Liver (tissue), 8 donors: ENCODE measurements at regions not wholly inside any gene's neighbourhood (a gene's known extent, or its start where the extent isn't known, plus 50 kb on each side); places are given as distances from the start of the nearest gene placed in this dataset.
"Not testable (repeated sequence)": the region's sequence is repeated elsewhere in the genome, so short reads cannot be mapped to it uniquely, and the experiment has no call there.

Experiments
- DNase-seq: peaks from one replicate; pipeline ENCODE4 v3.0.0-alpha.2; 2017; ENCODE audit warnings: low spot score
- H3K27ac ChIP-seq, 2 donors: one replicate each; pipeline ENCODE4 v1.7.0; 2013; ENCODE audit warnings: inconsistent platforms in 2 of 2, low read length in 2 of 2, control low read depth in 1 of 2, low read depth in 1 of 2, mild to moderate bottlenecking in 1 of 2
- H3K27me3 ChIP-seq, 4 donors: one replicate each; pipeline versions ENCODE4 v1.6.1 to v1.7.0; 2013; ENCODE audit warnings: low read length in 3 of 4, inconsistent platforms in 1 of 4, mild to moderate bottlenecking in 1 of 4, moderate library complexity in 1 of 4; ENCODE audit not compliant: control insufficient read depth in 4 of 4, insufficient read depth in 4 of 4
- H3K36me3 ChIP-seq, 4 donors: one replicate each; pipeline versions ENCODE4 v1.6.1 to v1.7.0; 2013; ENCODE audit warnings: low read length in 3 of 4, mild to moderate bottlenecking in 3 of 4, low read depth in 1 of 4, moderate library complexity in 1 of 4; ENCODE audit not compliant: control insufficient read depth in 4 of 4, insufficient read depth in 3 of 4
- H3K4me1 ChIP-seq, 4 donors: one replicate each; pipeline versions ENCODE4 v1.6.1 to v1.7.0; 2013; ENCODE audit warnings: low read length in 3 of 4, mild to moderate bottlenecking in 3 of 4, moderate library complexity in 1 of 4; ENCODE audit not compliant: control insufficient read depth in 4 of 4, insufficient read depth in 4 of 4
- H3K4me3 ChIP-seq, 3 donors: one replicate each; pipeline versions ENCODE4 v1.6.1 to v1.7.0; 2013; ENCODE audit warnings: low read length in 3 of 3, control low read depth in 1 of 3, low read depth in 1 of 3, mild to moderate bottlenecking in 1 of 3
- H3K9ac ChIP-seq, 2 donors: one replicate each; pipeline ENCODE4 v1.7.0; 2013; ENCODE audit warnings: low read length in 2 of 2, mild to moderate bottlenecking in 2 of 2, moderate library complexity in 2 of 2, control low read depth in 1 of 2, low read depth in 1 of 2
- H3K9me3 ChIP-seq, 4 donors: one replicate each; pipeline versions ENCODE4 v1.6.1 to v1.7.0; 2013; ENCODE audit warnings: low read length in 3 of 4; ENCODE audit not compliant: control insufficient read depth in 4 of 4
- EGR1 ChIP-seq, 2 donors: IDR thresholded peaks; 2 replicates each; pipeline ENCODE4 v1.6.1; 2016 to 2018; ENCODE audit warnings: antibody characterized with exemption in 2 of 2, low read depth in 2 of 2
- FOXA1 ChIP-seq: IDR thresholded peaks from 2 replicates; pipeline ENCODE4 v1.6.1; 2016; ENCODE audit warnings: antibody characterized with exemption
- FOXA2 ChIP-seq: IDR thresholded peaks from 2 replicates; pipeline ENCODE4 v1.6.1; 2016; ENCODE audit warnings: antibody characterized with exemption
- GABPA ChIP-seq, 2 donors: IDR thresholded peaks in 1 of 2; conservative IDR thresholded peaks in 1 of 2; 2 replicates each; pipeline ENCODE4 v1.6.1; 2016; ENCODE audit warnings: antibody characterized with exemption in 2 of 2, mild to moderate bottlenecking in 1 of 2, moderate library complexity in 1 of 2
- HNF4A ChIP-seq, 2 donors: conservative IDR thresholded peaks; 2 replicates each; pipeline ENCODE4 v1.6.1; 2016; ENCODE audit warnings: antibody characterized with exemption in 2 of 2, mild to moderate bottlenecking in 2 of 2
- HNF4G ChIP-seq: IDR thresholded peaks from 2 replicates; pipeline ENCODE4 v1.6.1; 2016; ENCODE audit warnings: antibody characterized with exemption
- JUND ChIP-seq, 2 donors: IDR thresholded peaks; 2 replicates each; pipeline ENCODE4 v1.6.1; 2016; ENCODE audit warnings: antibody characterized with exemption in 2 of 2
- NR2F2 ChIP-seq: IDR thresholded peaks from 2 replicates; pipeline ENCODE4 v1.6.1; 2016; ENCODE audit warnings: antibody characterized with exemption
- RAD21 ChIP-seq, 2 donors: IDR thresholded peaks; 2 replicates each; pipeline ENCODE4 v1.6.1; 2016; ENCODE audit warnings: antibody characterized with exemption in 2 of 2, mild to moderate bottlenecking in 2 of 2
- RXRA ChIP-seq, 2 donors: IDR thresholded peaks; 2 replicates each; pipeline ENCODE4 v1.6.1; 2017 to 2018; ENCODE audit warnings: antibody characterized with exemption in 2 of 2, mild to moderate bottlenecking in 1 of 2
- SP1 ChIP-seq: IDR thresholded peaks from 2 replicates; pipeline ENCODE4 v1.6.1; 2018; ENCODE audit warnings: antibody characterized with exemption, mild to moderate bottlenecking
- TAF1 ChIP-seq: conservative IDR thresholded peaks from 2 replicates; pipeline ENCODE4 v1.6.1; 2016; ENCODE audit warnings: antibody characterized with exemption, mild to moderate bottlenecking
- WGBS: extraction: QIAGEN DNeasy Blood & Tissue Kit; methylation state at CpG from one replicate; pipeline ENCODE4 v1.1.7; 2013; 5-methylcytosine and 5-hydroxymethylcytosine counted together
- TF ChIP-seq, protein P1 (sequence below): IDR thresholded peaks from 2 replicates; pipeline ENCODE4 v1.6.1; 2016; ENCODE audit warnings: antibody characterized with exemption
- TF ChIP-seq, protein P2 (sequence below): fragments of 150-350 bp; IDR thresholded peaks from 2 replicates; pipeline ENCODE4 v1.5.1; 2017; ENCODE audit warnings: improper control_type of control experiment, low read depth, low read length; ENCODE audit not compliant: missing input control
- TF ChIP-seq, protein P3 (sequence below): IDR thresholded peaks from 2 replicates; pipeline ENCODE4 v1.6.1; 2016; ENCODE audit warnings: antibody characterized with exemption, mild to moderate bottlenecking
- donor health status: healthy.
- donor health status: healthy.
- donor health status: healthy.
- donor health status: healthy.
- donor health status: healthy.

DNA sequence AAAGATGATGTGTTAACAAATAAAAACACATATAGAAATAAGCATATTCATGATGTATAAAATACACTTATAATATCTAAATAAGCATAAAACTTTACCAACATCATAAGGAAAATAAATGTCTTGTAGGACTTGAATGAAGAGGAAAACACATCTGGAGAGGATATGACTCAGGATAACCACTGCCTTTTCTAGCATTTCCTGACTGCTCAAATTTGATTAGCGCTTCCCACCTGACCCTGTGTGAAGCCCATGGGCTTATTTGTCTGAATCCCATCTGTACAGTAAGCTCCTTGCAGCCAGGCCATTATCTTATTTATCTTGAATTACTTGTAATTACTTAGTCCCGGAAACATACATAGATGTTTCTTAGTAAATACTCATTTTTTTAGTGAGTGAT is 608.6 kb downstream of the COL12A1 start:
- Histone ChIP-seq H3K27me3 (no peaks in the 10 kb centered on the region), H3K9ac (no peak overlapping the region), H3K9me3 (no peaks in the 10 kb centered on the region), H3K4me3 (no peak overlapping the region), H3K27ac (no peak overlapping the region), H3K36me3 (no peaks in the 10 kb centered on the region), H3K4me1 (no peaks in the 10 kb centered on the region)
- DNase-seq: no peak
- TF ChIP-seq RXRA (IDR thresholded peaks at IDR 0.05): no peak
- TF ChIP-seq JUND (IDR thresholded peaks at IDR 0.05): no peak
- no peak for TF ChIP-seq FOXA1
- no peak for TF ChIP-seq NR2F2
- TF ChIP-seq, protein P1, sequence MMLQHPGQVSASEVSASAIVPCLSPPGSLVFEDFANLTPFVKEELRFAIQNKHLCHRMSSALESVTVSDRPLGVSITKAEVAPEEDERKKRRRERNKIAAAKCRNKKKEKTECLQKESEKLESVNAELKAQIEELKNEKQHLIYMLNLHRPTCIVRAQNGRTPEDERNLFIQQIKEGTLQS: no peak
- no peak for TF ChIP-seq FOXA2
- no peak for TF ChIP-seq EGR1 (IDR thresholded peaks at IDR 0.05; ENCODE audit: low read depth in 2 of 2)
- TF ChIP-seq SP1: no peak
- TF ChIP-seq, protein P2, sequence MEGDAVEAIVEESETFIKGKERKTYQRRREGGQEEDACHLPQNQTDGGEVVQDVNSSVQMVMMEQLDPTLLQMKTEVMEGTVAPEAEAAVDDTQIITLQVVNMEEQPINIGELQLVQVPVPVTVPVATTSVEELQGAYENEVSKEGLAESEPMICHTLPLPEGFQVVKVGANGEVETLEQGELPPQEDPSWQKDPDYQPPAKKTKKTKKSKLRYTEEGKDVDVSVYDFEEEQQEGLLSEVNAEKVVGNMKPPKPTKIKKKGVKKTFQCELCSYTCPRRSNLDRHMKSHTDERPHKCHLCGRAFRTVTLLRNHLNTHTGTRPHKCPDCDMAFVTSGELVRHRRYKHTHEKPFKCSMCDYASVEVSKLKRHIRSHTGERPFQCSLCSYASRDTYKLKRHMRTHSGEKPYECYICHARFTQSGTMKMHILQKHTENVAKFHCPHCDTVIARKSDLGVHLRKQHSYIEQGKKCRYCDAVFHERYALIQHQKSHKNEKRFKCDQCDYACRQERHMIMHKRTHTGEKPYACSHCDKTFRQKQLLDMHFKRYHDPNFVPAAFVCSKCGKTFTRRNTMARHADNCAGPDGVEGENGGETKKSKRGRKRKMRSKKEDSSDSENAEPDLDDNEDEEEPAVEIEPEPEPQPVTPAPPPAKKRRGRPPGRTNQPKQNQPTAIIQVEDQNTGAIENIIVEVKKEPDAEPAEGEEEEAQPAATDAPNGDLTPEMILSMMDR: no peak
- TF ChIP-seq HNF4A (conservative IDR thresholded peaks at IDR 0.05): no peak
- no peak for TF ChIP-seq GABPA (IDR thresholded peaks at IDR 0.05 in 1 of 2, conservative IDR thresholded peaks at IDR 0.05 in 1 of 2)
- TF ChIP-seq RAD21 (IDR thresholded peaks at IDR 0.05): no peak
- no peak for TF ChIP-seq HNF4G
- no peak for TF ChIP-seq TAF1
- WGBS: 88% methylated on average over 2 of the region's 2 CpGs

DNA sequence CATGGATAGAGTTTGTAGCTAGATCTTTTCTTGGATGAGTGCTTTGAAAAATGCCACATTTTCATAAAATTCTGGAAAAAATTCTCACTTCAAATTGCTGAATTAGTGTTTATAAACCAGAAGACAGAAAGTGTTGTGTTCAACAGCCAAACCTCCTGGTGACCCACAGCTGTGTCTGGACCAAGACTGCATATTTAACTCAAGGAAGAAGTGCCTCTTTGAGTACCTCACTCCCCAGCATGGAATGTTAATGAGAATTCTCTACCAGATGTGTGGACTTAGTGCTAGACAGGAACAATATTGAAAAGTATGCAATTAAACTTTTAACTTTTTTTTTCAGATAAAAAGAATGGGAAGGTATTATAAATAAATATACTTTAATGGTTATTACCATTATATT is 609.3 kb downstream of the COL12A1 start:
- Histone ChIP-seq H3K9ac (no peak overlapping the region), H3K36me3 (no peaks in the 10 kb centered on the region), H3K27ac (no peak overlapping the region), H3K9me3 (no peaks in the 10 kb centered on the region), H3K4me3 (no peak overlapping the region), H3K4me1 (no peaks in the 10 kb centered on the region), H3K27me3 (no peaks in the 10 kb centered on the region)
- no peak for DNase-seq
- TF ChIP-seq, protein P3, sequence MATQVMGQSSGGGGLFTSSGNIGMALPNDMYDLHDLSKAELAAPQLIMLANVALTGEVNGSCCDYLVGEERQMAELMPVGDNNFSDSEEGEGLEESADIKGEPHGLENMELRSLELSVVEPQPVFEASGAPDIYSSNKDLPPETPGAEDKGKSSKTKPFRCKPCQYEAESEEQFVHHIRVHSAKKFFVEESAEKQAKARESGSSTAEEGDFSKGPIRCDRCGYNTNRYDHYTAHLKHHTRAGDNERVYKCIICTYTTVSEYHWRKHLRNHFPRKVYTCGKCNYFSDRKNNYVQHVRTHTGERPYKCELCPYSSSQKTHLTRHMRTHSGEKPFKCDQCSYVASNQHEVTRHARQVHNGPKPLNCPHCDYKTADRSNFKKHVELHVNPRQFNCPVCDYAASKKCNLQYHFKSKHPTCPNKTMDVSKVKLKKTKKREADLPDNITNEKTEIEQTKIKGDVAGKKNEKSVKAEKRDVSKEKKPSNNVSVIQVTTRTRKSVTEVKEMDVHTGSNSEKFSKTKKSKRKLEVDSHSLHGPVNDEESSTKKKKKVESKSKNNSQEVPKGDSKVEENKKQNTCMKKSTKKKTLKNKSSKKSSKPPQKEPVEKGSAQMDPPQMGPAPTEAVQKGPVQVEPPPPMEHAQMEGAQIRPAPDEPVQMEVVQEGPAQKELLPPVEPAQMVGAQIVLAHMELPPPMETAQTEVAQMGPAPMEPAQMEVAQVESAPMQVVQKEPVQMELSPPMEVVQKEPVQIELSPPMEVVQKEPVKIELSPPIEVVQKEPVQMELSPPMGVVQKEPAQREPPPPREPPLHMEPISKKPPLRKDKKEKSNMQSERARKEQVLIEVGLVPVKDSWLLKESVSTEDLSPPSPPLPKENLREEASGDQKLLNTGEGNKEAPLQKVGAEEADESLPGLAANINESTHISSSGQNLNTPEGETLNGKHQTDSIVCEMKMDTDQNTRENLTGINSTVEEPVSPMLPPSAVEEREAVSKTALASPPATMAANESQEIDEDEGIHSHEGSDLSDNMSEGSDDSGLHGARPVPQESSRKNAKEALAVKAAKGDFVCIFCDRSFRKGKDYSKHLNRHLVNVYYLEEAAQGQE: no peak
- TF ChIP-seq RXRA (IDR thresholded peaks at IDR 0.05): no peak

DNA sequence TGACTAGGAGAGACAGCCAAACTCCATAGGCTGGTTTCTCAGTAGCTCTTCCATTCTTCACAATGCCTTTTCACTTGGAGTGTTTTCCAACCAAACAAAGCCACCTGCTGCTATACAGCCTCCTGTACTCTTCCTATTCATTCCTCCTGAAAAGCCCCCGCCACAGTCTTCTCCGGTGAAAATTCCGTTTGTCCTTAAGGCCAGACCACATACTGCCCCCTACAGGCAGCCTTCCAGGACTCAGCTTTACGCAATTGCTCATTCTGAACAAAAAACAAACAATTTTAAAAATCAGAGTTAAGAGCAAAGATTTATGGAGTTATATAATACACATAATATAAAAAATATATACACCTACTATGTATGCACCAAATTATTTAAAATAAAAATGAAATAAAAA is 611.5 kb downstream of the COL12A1 start:
- not testable (repeated sequence) for H3K27me3 ChIP-seq, H3K4me3 ChIP-seq, H3K36me3 ChIP-seq, H3K9me3 ChIP-seq, H3K4me1 ChIP-seq, H3K9ac ChIP-seq, DNase-seq, H3K27ac ChIP-seq
- 20% methylated on average over 2 of the region's 4 CpGs for WGBS
